Nucleus accumbens (tissue), 56 donors: ENCODE measurements at regions not wholly inside any gene's neighbourhood (a gene's known extent, or its start where the extent isn't known, plus 50 kb on each side); places are given as distances from the start of the nearest gene placed in this dataset.
"Not testable (repeated sequence)": the region's sequence is repeated elsewhere in the genome, so short reads cannot be mapped to it uniquely, and the experiment has no call there.

Experiments used
- DNase-seq, 56 donors: peaks; one replicate each; lab custom pipeline; 2025; lab: John Stamatoyannopoulos, UW

DNA sequence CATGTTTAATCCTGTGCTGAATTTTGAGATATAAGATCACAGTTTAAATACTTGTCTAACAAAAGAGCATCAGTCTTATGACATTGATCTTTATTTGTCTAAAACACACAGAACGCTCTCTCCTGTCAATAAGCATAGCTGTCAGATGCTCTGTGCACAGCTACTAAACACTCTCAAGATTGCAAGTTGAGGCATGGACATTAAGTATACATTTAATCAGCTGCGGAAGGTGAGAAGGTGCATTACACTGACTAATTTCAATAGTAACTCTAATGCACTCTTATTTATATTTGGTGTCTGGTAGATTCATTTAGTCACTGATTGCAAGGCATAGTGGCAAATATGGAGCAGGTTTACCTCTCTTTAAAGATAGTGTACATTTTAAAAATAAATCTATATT is 580.3 kb upstream of the NRP1 start:
- DNase-seq: no peak

DNA sequence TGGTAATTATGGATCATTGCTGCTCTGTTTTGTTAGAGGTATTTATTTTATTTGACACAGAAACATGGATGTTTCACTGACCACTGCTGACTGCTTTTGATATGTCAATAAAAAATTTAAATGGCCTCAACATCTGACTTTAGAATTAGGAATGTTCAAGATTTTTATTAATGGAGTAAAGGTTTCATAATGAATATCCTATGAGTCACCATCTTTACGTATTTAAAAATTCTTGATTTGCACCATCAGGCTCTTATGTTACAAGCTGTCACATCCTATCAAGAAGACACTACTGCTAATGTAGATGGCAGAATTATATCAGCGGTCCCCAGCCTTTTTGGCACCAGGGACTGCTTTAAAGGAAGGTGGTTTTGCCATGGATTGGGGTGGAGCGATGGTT is 578.7 kb upstream of the NRP1 start:
- no peak for DNase-seq

DNA sequence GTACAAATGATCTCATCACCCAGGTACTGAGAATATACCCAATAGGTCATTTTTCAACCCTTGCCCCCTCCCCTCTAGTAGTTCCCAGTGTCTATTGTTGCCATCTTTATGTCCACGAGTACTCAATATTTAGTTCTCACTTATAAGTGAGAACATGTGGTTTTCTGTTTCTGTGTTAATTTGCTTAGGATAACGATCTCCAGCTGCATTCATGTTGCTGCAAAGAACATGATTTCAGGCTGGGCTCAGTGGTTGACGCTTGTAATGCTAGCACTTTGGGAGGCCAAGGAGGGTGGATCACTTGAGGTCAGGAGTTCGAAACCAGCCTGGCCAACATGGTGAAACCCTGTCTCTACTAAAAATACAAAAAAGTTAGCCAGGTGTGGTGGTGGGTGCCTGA is 575.0 kb upstream of the NRP1 start:
- DNase-seq: not testable (repeated sequence)

DNA sequence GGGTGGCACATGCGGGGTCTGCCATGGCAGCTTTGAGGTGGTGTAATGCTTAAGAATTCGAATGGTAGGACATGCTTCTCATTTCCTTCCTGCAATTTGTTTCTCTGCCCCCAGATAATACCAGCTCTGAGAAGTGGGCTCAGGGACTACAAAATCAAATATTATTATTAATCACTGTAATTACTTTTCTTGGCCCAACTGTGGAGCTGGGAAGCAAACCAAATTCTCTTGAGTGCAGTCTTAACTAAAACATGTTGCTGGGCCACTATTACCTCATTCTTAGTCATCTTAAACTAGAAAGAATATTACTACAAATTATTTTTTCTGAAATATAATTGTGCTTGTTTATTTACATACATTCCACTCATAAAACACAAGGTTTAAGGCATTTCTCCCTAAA is 566.7 kb upstream of the NRP1 start:
- no peak for DNase-seq

DNA sequence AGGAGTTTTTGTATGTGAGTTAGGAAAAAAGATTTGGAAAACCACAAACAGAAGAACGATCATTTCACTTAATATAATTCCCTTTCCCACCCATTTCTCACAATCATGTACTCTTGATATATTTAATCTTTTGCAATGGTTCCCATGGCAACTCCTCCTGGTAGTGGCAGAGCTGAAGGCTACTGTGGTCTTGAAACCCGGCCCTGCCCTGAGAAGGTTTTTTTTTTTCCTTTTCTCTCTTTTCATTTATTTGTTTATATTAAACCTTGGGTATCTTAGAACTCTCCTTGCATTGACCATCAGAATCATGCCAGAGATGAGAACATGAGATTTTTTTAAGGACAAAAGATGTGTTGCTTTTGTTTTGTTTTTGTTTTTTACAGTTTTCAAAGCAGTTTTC is 566.1 kb upstream of the NRP1 start:
- DNase-seq: no peak

DNA sequence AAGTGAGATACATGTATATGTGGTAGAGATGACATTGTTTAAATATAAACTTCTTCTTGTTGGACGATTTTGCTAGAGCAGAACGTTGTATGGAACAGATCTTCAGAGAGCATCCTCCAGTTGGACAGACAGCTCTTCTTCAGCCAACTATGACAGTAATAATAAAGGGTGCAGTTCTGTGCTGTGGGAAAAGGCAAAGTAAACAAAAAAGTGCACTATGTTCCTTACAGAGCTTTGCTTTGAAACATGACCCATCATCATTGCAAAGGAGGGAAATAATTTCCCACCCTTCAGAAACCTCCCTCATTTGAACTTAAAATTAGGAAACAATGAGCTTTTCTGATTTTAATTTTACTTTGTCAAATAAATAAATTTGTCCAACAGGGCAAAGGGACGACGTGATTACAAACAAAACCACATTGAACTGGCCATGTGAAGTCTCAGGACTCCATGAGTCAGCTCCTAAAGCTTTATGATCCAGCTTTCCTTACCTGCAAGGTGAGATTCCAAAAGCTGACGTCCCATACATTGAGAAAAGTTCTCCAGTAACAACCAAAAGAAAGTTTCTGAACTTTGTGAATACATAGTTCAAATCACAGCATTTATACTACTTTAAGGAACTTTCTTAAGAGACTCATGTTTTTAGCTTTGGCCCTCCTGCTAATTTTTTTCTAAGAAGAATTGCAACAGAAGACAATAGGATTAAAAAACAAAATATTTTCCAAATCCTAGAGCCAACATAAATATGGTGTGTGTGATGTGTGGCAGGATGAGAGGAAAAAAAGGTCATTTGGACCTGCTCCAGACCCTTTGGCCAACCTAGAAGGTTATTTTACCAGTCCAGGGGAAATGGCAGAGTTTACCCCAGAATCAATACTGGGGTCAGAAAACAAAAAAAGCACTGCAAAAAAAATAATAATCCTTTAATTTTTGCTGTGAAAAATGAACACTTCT is 565.4 kb upstream of the NRP1 start:
- DNase-seq: no peak

DNA sequence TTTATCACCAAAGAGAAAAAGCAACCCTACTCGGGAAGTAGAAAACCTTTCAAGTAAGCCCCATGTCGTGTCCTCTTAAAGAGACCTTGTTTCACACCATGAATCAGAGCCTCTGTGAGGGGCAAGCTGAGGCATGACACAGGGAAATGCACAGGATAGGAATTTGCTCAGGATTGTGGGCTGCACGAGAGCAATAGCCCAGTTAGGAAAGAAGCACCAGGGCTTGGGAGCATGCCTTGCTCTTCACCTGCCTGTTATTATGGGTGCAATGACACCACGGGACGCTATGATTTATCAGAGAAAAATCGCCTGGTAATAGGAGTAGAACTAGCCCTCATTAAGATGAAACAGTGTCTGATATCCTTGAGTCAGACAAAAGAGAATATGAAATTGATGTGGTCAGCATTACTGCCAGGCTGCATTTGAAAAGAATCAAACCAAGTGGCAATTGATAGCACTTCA is 562.9 kb upstream of the NRP1 start:
- no peak for DNase-seq

DNA sequence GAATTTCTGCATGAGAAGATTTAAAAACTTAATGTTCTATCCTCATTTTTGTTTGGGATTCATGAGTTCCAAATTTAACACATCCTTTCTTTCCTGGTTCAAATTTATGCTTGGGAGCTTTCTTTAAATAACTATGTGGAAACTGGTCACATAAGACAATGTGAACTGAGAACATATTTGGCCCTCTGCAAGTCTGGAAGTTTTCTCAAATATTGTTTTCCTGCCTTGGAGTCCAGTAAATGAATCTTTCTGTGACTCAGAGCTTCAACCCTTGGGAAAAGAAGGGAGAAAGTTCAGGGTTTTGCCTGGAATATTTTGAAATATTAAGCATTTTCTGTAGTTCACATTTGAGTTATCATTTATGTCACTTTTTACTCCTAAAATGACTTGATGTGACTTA is 559.0 kb upstream of the NRP1 start:
- no peak for DNase-seq

DNA sequence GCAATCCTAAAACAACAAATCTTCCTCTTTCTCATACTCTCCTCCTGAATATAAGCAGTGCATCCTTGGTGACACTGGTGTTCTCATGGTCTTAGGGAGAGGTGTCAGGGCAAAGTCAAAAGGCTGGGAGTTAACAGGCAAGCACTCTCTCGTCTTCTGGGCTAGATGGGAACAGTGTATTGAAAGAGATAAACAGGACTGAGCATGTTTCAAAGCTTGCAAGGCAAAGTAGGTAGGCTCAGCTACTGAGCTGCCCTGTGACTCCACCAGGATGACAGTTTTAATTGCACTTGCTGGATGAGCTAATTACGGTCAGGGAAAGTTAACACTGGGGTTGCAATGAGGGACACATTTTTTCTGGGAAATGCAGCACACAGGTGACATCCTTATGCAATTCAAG is 554.9 kb upstream of the NRP1 start:
- DNase-seq: no peak

DNA sequence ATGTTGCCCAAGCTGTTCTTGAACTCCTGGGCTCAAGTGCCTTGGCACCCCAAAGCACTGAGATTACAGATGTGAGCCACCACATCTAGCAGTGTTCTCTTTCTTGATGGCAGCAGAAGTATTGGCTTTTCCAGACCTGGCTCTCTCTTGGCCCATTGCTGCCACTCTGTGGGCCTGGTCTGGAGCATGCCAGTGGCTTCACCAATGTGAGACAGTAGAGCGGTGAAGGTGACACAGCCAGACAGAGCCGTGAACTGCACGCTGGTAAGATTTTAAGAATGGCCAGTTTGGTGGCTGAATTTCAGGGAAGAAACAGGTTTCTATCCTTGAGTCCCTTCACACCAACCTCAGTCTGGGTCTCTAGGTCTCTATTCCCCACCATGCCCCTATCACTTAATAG is 552.7 kb upstream of the NRP1 start:
- no peak for DNase-seq

DNA sequence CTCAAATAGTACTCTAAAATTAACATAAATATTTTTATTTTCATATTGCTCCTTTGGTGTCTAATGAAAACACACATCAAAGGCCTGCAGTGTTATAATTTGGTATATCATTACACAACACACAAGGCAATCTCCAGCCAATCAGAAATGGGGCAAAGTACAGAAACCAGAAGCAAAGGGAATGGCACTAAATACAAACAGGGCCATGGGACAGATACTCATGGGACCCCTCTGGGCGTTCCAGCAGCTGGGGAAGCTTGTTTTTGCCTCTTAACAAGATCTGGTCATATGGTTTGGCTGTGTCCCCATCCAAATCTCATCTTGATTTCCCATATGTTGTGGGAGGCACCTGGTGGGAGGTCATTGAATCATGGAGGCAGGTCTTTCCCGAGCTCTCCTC is 551.8 kb upstream of the NRP1 start:
- DNase-seq: no peak

DNA sequence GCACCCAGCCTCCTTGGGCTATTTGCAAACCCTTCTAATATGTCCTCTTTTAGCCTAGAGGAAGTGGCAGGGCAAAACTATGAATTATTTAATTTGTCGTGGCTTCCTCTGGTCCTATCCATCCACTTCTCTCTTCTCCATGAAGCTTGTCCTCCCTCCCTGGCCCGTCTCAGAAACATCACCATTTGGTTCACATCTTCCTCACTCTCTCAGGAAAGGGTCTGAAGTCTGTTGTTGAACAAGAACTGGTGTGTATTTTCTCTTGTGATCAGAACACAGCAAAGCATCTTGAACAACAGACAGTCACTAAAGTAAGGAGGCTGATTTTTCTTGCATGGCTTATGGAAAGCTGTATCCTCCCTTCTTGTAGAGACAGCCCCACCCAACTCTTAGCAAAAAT is 550.1 kb upstream of the NRP1 start:
- DNase-seq: no peak

DNA sequence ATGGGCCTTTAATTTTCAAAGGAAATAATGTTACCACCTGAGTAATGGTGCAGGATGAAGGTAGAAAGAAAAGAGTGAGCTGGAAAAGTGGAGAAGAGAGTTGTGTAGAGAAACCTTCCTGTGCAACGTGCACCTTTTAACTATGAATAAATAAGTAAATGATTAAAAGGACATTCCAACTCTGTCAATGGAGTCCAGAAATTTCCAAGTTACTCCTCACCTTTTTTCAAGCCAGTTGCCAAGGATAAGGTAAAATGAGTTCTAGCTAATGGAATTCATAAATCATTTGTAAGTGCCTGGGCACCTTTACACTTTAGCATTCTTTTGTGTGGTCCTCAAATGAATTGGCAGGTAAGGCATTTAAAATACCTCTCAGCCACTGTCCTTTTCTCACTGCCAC is 549.4 kb upstream of the NRP1 start:
- no peak for DNase-seq

DNA sequence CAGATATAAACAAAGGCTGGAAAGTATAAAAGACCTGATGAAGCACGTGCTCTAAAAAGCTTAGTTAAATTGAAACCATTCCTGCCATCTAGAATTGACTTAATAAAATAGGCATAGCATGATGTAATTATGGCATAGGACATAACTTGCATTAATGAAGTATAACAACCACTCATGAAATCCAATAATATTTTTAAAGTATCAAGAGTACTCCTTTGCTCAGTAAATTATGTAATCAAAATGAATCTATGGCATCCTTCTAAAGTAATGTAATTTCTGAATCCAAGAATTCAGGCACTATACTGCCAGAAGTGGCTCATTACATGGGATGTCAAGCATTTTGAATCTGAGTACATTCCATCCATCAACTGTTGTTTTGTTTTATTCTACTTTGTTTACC is 548.5 kb upstream of the NRP1 start:
- no peak for DNase-seq

DNA sequence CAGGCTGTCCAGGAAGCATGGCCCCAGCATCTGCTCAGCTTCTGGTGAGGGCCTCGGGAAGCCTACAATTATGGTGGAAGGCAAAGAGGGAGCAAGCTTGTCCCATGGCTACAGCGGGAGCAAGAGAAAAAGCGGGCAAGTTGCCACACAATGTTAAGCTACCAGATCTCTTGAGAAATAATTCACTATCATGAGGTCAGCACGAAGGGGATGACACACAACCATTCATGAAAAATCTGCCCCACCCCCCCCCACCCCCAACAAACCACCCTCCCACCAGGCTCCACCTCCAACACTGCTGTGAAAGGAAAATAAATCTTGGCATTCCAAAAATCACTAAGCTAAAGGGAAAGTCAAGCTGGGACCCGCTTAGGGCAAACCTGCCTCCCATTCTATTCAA is 545.8 kb upstream of the NRP1 start:
- no peak for DNase-seq

DNA sequence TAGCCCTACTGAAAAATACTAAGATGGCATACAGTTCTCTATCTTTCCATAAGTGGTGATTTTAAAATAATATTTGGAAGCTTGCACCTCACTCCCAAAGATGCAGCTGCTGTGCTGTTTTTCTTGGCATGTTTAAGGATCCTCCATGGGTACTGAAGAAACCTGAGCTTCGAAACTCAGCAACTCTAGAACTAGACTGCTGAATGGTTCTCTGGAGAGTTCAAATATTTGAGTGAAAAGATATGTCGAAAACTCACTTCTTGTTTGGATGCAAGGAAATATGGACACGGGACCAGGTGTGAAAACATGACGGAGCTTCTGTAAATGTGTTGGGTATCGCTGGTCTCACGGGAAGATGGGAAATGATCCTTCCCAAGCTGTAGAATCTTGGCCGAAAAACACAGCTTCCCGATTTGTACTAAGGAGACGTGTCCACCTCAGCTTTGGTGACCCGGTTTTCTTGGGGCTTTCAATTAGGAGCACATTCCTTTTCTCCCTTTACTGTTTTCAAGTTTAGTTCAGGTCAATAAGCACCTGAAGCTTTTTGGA is 543.8 kb upstream of the NRP1 start:
- no peak for DNase-seq

DNA sequence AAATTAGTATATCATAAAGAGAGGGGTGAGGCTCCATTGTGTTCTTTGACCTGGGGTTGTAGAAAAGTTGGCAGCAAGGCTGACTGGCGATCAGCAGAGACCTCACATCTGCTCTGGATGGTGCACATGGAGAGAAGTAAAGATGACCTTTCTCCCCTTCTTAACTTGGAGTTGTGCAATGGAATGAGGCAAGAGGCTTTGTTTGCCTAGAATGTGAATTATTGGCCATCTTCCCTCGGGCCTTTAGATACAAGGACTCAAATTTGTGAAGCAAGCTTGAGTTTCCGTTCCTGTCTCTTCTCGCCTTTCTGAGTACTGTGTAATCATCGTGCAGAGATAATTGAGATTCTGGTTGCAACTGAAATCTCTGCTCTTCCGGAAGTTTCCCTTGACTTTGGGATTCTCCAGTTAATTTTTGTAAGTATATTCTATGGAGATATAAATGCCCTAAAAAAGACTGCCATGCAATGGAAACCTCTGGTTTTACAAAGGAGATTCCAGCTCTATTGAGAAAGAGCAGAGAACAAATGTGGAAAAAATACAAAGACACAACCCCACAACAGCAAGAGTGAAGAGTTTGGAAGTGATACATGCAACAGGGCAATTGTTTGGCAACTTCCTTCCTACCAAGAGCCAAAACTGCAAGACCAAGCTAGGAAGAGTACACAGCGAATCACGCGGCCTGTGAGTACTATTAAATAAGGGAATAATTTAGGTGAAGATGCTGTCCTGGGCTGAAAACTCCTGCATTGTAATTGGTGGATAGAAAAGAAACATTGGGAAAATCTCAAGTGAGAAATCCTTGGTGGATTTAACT is 542.3 kb upstream of the NRP1 start:
- no peak for DNase-seq

DNA sequence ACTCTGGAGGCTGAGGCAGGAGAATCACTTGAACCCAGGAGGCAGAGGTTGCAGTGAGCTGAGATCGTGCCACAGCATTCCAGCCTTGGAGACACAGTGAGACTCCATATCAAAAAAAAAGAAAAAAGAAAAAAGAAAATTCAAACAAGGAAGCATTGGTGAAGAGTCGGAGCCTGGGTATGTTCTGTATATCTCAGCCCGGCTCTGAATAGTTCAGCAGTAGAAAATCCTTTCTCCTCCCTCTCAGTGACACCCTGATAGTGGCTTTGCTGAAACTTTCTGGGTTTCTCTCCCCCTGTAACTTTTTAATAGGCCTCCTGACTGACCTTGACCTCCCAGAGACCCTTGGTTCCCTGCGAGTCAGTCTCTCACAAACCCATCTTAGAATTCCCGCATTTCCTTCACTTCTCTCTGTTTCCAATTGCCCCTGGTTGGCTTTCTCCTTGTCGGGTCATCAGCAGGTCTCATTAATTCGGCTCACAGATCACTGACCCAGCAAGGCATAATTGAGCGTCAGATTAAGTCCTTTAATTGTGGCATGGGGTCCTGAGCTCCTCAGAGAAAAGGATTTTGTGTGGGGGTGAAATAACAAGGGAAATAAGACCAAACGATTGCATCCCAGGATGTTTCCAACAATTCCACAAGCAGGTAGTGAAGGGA is 541.6 kb upstream of the NRP1 start:
- DNase-seq: no peak

DNA sequence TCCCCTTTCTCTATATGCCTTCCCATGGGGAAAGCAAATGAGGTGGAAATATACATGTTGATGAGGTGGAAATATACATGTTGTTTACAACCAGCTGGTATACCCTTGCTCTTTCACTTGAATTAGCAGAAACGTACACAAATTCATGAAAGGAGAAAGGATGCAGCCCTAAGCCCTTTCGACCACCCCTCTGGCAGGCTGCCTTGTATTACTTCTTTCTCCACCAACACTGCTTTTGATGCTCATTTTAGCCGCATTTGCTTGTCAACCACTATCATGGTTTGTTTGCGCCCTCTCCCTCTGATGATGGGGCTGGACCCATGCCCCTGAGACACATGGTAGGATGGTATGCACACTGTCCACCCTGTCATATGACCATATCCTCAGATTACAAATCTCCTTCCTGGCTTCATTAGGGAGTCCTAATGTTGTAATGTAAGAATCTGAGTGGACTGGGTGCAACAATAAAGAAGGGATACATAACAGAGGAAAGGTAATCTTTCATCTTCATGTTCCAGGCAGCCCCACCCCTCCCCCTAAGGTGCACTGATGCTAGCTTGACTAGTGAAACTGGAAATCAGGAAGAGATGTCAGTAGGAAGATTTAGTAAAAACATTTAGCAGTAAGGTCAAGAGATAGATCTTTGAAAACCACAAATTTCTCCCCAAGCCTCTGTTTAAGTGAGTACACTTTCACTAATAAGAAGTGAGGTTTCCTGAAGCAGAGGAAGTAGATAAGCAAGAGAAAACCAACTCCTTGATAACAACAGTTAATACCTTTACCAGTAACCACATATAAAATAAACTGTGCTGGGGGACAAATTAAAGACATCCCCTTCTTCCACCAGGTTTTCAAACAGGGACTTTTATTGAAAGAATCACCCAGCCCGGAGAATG is 536.8 kb upstream of the NRP1 start:
- no peak for DNase-seq

DNA sequence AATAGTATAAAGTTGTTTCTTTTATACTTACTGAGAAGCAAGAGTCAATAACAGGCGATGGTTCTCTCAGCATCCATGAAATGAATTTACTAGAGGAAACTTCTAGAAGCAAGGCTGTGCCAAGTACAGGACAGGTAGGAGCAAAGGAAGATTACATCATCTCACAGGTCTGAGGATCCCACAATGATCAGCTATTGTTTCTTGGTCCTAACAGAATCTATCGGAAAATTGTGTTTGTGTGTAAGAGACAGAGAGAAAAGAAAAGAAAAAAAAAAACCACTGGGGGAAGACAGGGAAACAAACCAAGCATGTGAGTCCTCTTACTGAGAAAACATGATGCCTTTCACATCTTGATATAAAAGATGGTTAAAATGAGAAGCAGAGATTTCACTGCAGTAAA is 535.0 kb upstream of the NRP1 start:
- DNase-seq: no peak
